ENCODE measurements at regions not wholly inside any gene's neighbourhood (a gene's known extent, or its start where the extent isn't known, plus 50 kb on each side); places are given as distances from the start of the nearest gene placed in this dataset.

GRCh38 chr12:30361145-30361544, 334.5 kb downstream of the IPO8 start:
- no TSS peak for BruUV-seq (replicated peaks)
- Mint-ChIP-seq H3K27me3 (ENCODE audit: insufficient read depth, unreplicated experiment) (no peaks in the 10 kb centered on the region), H3K36me3 (ENCODE audit: insufficient read depth, unreplicated experiment) (no peaks in the 10 kb centered on the region), H3K4me3 (ENCODE audit: unreplicated experiment) (no peak overlapping the region), H3K27ac (ENCODE audit: low read depth, unreplicated experiment) (no peak overlapping the region), H3K4me1 (ENCODE audit: insufficient read depth, unreplicated experiment) (no peaks in the 10 kb centered on the region), H3K9me3 (ENCODE audit: unreplicated experiment) (no peaks in the 10 kb centered on the region)
- no peak for TF ChIP-seq CTCF (IDR thresholded peaks at IDR 0.05; ENCODE audit: unreplicated experiment)
- POLR2A ChIA-PET = interaction anchor here (0.6 to 0.7 kb wide), 2 partner anchors 16 to 19 kb away, joined by 3 to 4 read pairs; no protein-coding TSS in a partner anchor
- CTCF ChIA-PET = no interaction called here
- intact Hi-C loops (cut with micrococcal nuclease) = no loop called here
- DNase-seq (ENCODE audit: unreplicated experiment) = no peak

GRCh38 chr12:30358671-30359070, 337.0 kb downstream of the IPO8 start:
- H3K36me3 Mint-ChIP-seq (ENCODE audit: insufficient read depth, unreplicated experiment) = no peaks in the 10 kb centered on the region
- no peak overlapping the region for H3K27ac Mint-ChIP-seq (ENCODE audit: low read depth, unreplicated experiment)
- no peak for DNase-seq (ENCODE audit: unreplicated experiment)
- ChIA-PET POLR2A (no interaction called here), CTCF (no interaction called here)
- no peaks in the 10 kb centered on the region for H3K27me3 Mint-ChIP-seq (ENCODE audit: insufficient read depth, unreplicated experiment)
- no peaks in the 10 kb centered on the region for H3K4me1 Mint-ChIP-seq (ENCODE audit: insufficient read depth, unreplicated experiment)
- H3K9me3 Mint-ChIP-seq (ENCODE audit: unreplicated experiment) = no peaks in the 10 kb centered on the region
- H3K4me3 Mint-ChIP-seq (ENCODE audit: unreplicated experiment) = no peak overlapping the region
- intact Hi-C loops (cut with micrococcal nuclease) = no loop called here
- no peak for TF ChIP-seq CTCF (IDR thresholded peaks at IDR 0.05; ENCODE audit: unreplicated experiment)
- no TSS peak for BruUV-seq (replicated peaks)

GRCh38 chr12:30357766-30358490, 337.7 kb downstream of the IPO8 start:
- TF ChIP-seq CTCF (IDR thresholded peaks at IDR 0.05; ENCODE audit: unreplicated experiment) = no peak
- Mint-ChIP-seq H3K4me3 (ENCODE audit: unreplicated experiment) (no peak overlapping the region), H3K9me3 (ENCODE audit: unreplicated experiment) (no peaks in the 10 kb centered on the region), H3K36me3 (ENCODE audit: insufficient read depth, unreplicated experiment) (no peaks in the 10 kb centered on the region), H3K4me1 (ENCODE audit: insufficient read depth, unreplicated experiment) (no peaks in the 10 kb centered on the region), H3K27ac (ENCODE audit: low read depth, unreplicated experiment) (no peak overlapping the region), H3K27me3 (ENCODE audit: insufficient read depth, unreplicated experiment) (no peaks in the 10 kb centered on the region)
- no TSS peak for BruUV-seq (replicated peaks)
- CTCF ChIA-PET = interaction anchor here (1.0 kb wide), 1 partner anchor 176 kb away, joined by 3 read pairs; no protein-coding TSS in a partner anchor
- POLR2A ChIA-PET = no interaction called here
- intact Hi-C loops (cut with micrococcal nuclease) = no loop called here
- no peak for DNase-seq (ENCODE audit: unreplicated experiment)

GRCh38 chr12:30345744-30346471, 349.8 kb downstream of the IPO8 start:
- no peaks in the 10 kb centered on the region for H3K27me3 Mint-ChIP-seq (ENCODE audit: insufficient read depth, unreplicated experiment)
- peak; percentile 4 for DNase-seq (ENCODE audit: unreplicated experiment)
- no TSS peak for BruUV-seq (replicated peaks)
- H3K36me3 Mint-ChIP-seq (ENCODE audit: insufficient read depth, unreplicated experiment) = no peaks in the 10 kb centered on the region
- CTCF ChIA-PET = no interaction called here
- intact Hi-C loops (cut with micrococcal nuclease) = no loop called here
- no peaks in the 10 kb centered on the region for H3K4me1 Mint-ChIP-seq (ENCODE audit: insufficient read depth, unreplicated experiment)
- H3K27ac Mint-ChIP-seq (ENCODE audit: low read depth, unreplicated experiment) = no peak overlapping the region
- TF ChIP-seq CTCF (IDR thresholded peaks at IDR 0.05; ENCODE audit: unreplicated experiment) = no peak
- H3K4me3 Mint-ChIP-seq (ENCODE audit: unreplicated experiment) = no peak overlapping the region
- POLR2A ChIA-PET = no interaction called here
- H3K9me3 Mint-ChIP-seq (ENCODE audit: unreplicated experiment) = no peaks in the 10 kb centered on the region

Data from MCF 10A (cell line).